HG03045 (cell line): ENCODE measurements at regions not wholly inside any gene's neighbourhood (a gene's known extent, or its start where the extent isn't known, plus 50 kb on each side); places are given as distances from the start of the nearest gene placed in this dataset.
"Not testable (repeated sequence)": the region's sequence is repeated elsewhere in the genome, so short reads cannot be mapped to it uniquely, and the experiment has no call there.

Source experiments
- ATAC-seq: cut with Tn5 transposase; IDR thresholded peaks from one replicate; pipeline ENCODE4 v1.9.1; 2021; ENCODE audit warnings: mild to moderate bottlenecking, moderate library complexity; ENCODE audit not compliant: unreplicated experiment

DNA sequence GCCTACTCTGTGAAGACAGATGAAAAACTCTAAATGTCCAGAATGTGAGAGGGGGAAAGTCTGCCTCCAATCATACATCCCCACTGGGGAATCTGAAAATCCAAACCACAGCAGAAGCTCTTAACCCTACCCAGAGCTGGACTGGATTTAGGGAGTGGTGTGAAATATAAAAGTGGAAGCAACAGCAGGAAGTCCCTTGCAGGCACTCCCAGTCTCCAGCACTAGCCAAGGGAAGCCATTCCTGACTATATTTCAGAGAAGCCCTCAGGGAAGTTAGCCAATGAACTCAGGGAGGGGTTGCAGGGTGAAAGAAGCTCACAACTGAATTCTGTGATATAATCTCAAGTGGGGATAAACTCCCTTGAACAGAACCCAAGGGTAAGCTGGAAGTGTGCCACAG lies 51.5 kb downstream of the CRPPA start:
- no peak for ATAC-seq

DNA sequence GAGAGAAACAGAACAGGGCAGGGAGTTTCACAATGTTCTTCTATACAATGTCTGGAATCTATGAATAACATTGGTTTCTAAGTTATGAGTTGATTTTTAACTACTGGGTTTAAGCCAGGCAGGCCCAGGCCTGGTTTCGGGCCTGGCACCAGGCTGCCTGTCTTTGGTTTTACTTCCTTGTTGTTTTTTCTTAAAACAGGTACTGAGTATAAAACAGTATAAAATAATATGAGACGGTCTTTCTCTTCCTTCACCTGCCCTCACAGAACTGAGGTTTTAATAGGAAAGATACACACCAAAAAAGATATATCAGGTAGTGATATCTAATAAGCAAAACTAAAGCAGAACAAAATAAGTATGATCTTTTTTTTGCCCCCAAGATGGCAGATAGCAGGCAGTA lies 52.0 kb downstream of the CRPPA start:
- ATAC-seq = not testable (repeated sequence)

DNA sequence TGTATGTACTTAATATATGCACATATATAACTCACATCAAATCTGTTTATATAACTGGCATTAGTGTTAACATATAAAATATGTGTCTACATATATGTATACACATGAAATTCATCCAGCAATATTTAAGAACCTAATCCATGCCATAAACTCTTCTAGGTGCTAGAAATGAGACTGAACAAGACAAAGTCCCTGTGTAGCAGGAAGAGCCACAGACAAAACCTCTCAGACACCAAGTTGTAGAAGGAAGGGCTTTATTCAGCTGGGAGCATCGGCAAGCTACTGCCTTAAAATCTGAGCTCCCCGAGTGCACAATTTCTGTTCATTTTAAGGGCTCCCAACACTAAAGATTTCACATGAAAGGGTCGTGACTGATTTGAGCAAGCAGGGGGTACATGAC lies 52.5 kb downstream of the CRPPA start:
- ATAC-seq = no peak

DNA sequence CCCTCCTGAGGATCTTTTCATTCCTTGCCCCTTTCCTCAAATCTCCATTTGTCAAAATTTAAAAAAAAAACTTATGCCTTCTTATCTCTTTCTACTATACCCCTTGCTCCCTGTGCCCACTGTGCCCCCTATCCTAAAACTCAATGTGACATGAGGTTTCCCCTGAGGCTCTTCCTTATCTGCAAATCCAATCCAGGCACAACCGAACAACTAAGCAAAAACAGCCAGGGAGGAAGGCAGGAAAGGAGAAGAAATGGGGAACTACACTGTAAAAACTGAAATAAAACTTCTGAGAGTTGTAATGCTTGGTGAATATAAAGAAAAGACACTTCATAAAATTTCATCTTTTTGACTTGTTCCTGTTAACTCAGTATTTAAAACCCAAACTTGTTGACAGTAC lies 54.2 kb downstream of the CRPPA start:
- ATAC-seq = no peak

DNA sequence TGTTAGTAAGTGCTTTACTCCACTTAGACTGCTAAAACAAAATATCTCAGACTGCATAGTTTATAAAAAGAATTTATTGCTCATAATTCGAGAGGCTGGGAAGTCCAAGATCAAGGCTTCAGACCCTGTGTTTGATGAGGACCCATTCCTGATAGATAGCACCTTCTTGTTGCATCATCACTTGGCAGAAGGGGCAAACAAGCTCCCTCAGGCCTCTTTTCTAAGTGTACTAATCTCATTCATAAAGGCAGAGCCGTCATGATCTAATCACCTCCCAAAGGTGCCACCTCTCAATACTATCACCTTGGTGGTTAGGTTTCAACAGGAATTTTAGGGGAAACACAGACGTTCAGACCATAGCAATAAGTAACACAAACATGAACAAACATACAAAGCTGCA lies 55.4 kb downstream of the CRPPA start:
- ATAC-seq = no peak

DNA sequence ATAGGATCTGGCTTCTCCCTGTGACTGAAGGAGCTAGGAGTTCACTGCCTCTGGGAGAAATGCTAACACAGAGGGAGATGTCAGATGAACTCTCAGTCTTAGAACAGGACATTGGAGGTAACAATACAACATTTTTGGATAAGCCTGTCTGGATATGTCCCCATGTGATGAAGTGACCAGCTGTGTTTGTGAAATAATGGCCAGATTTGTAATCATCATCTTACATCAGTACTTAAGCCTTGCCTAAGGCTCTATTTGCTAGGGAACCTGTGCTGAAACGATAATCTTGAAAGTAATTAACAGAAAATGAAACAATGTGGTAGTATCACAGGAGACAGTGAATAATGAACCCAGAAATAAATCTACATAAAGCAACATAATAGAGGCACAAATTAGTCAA lies 56.2 kb downstream of the CRPPA start:
- no peak for ATAC-seq

DNA sequence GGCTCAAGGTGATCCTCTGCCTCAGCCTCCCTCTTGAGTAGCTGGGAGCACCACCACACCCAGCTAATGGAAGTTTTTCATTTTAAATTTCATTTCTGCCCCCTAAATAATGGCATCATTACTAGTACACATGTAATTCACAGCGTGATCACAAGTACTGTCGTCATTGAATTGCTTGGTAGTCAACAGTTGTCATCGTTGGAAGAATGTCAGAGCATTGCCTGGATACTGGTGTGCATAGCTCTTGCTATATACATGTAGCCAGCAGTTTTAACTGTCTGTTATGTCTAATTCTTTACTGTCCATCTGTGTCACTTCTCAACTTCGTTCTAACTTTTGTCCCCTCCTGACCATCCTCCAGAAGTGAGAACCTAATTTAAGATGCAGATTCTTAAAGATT lies 62.1 kb downstream of the CRPPA start:
- ATAC-seq = no peak

DNA sequence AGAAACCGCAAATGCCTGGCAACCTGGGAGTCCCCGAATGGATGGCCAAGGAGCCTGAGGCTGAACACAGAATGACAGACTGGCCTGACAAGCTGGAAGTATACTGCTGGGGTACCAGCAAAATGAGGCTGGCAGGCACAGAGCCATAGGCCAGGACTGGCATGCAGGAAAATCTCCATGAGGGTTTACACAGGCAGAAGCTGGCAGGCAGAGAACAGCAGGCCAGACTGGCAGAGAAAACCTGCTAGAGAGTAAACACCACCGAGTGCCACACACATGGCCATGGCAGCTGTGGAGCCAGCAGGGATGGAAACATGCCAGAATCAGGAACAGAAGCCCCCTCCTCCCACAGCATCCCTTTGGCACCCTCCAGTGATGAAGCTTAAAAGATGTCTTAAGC lies 63.4 kb downstream of the CRPPA start:
- ATAC-seq = no peak

DNA sequence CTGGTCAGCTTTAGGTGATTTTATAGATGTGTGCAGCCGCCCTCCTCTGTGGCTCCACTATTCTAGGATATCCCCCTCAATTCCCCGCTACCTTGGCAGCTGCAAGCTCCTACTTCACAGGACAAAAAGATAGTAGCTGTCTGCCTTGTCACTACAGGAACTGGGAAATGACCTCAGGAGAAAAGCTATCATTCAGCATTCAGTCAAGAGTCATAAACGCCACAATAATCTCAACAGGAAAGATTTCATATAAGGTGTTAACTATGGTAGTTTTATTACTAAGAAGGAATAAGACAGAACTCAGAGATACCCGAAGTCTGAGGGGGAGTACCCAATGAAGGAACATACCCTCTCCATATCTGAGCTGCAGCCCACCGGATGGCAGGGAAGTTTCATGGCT lies 63.9 kb downstream of the CRPPA start:
- no peak for ATAC-seq

DNA sequence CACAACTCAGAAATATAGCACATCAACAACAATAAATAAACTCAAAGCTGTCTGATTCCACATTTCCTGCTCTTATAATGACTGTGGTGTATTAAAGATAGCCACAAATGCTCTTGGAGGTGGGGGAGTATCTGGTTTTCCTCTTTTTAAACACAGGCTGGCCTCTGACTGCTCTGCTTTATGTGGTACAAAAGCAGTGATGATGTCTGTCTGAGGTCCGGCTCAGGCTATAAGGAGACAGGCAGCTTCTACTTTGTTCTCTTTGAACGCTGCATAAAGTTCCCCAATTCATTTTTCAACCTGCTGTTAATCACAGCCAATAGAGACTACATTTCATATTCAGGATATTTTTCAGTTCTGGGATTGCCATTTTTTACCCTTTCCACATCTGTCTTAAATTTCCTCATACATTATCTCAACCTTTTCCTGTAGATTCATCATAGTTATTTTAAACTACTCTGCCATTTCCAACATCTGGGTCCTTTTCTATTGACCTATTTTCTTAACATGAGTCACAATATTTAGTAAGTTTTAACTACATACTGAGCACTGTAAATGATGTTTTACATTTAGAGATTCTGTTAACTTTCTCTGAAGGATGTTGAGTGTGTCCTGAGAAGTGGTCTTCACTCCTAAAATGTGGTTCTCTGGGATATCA lies 64.9 kb downstream of the CRPPA start:
- ATAC-seq = no peak

DNA sequence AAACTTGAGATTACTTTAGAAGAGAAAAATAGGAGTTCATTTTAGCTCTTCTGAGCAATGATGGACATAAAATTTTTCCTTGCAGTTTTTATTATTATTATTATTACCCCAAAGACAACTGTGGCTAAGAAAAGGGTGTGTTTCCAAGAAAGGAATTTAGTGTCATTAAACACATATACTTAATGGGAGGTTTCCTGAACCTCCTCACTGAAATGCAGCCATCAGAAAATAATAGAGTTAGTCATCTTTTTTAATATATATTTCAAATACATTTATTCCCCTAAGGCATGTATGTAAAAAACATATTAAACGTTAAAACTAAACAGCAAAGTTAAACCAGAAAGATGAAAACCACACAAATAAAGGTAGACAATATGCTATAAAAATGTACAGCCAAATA lies 66.8 kb downstream of the CRPPA start:
- ATAC-seq = no peak

DNA sequence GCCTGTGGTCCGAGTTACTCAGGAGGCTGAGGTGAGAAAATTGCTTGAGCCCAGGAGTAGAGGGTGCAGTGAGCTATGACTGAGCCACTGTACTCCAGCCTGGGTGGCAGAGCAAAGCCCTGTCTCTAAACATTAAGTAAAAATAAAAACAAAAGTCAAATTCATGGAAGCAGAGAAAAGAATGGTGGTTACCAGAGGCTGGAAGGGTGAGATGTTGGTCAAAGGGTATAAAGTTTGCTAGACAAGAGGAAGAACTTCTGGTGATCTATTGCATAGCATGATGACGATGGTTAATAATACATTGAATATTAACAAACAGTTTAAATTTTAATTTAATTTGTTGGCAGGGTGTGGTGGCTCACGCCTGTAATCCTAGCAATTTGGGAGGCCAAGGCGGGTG lies 68.1 kb downstream of the CRPPA start:
- ATAC-seq = no peak

DNA sequence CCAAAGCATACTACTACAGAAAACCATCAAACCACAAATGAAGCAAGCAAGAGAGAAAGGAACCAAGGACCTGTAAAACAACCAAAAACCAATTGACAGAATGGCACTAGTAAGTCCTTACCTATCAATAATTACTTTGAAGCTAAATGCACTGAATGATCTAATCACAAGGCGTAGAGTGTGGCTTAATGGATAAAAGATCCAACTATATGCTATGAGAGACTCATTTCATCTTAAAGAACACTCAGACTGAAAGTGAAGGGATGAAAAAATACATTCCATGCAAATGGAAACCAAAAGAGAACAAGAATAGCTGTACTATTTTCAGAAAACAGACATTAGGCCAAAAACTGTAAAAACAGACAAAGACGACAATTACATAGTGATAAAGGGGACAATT lies 70.7 kb downstream of the CRPPA start:
- ATAC-seq = no peak

DNA sequence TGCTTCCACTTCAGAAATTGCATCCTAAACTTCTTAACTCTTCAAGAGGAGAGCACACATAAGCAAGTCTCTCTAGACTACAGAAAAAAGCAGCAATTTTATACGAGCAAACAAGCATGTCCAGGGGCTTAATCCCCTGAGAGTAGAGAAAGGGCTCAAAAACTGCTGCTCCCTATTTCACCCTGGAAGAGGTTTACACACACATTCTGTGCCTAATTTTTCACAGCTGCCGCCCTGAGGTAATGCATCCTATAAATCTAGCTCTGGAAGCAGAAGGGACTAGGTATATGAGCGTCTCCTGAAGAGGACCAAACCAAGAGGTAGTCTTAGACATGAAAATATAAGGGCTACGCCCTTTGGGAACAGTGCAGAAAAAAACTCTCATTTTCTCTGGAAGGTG lies 73.1 kb downstream of the CRPPA start:
- no peak for ATAC-seq

DNA sequence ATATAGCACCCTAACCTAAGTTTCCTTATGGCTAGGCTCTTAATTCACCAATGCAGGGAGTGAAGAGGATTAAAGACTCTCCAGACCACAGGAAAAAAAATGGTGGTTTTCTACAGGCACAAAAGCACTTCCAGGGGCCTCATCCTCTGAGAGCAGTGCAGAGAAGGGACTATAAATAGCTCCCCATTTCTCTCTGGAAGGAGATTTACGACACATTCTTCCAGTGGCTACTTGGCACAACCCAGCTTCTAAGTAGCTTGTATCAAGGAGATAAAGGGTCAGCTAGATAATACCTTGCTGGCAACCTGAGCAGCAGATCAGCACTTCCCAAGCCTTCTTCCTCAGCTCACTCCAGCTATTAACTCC lies 73.5 kb downstream of the CRPPA start:
- ATAC-seq = no peak

DNA sequence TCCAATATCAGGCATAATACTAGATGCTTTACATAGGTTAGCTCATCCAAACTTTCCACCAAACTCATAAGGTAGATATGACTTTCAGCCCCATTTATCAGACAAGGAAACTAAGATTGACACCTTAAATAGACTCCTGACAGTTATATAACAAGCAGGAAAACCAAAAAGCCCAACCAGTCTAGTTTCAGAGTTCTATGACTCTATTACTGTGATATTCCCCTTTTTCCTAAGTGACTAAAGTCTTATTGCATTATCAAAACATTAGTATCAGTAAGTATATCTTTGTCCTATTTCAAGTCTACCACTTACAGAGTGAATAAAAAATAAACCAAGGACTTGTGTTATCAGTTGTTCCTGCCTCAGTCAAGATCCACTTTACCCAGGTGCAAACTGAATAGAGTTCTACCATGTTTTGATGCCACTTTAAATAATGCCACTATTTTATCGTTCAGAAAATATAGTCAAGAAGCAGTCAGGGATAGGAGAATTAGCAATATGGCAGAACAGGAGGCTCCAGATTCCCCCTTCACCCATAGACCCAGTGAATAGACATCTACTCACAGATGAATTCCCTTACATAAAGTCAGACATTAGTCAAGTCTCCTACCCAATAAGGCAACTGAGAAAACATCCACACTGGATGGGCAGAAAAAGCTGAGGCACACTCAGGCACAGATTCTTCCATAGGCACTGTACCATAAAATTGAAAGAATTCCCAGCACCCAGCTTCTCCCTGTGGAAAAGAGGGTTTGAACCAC lies 74.1 kb downstream of the CRPPA start:
- ATAC-seq = no peak

DNA sequence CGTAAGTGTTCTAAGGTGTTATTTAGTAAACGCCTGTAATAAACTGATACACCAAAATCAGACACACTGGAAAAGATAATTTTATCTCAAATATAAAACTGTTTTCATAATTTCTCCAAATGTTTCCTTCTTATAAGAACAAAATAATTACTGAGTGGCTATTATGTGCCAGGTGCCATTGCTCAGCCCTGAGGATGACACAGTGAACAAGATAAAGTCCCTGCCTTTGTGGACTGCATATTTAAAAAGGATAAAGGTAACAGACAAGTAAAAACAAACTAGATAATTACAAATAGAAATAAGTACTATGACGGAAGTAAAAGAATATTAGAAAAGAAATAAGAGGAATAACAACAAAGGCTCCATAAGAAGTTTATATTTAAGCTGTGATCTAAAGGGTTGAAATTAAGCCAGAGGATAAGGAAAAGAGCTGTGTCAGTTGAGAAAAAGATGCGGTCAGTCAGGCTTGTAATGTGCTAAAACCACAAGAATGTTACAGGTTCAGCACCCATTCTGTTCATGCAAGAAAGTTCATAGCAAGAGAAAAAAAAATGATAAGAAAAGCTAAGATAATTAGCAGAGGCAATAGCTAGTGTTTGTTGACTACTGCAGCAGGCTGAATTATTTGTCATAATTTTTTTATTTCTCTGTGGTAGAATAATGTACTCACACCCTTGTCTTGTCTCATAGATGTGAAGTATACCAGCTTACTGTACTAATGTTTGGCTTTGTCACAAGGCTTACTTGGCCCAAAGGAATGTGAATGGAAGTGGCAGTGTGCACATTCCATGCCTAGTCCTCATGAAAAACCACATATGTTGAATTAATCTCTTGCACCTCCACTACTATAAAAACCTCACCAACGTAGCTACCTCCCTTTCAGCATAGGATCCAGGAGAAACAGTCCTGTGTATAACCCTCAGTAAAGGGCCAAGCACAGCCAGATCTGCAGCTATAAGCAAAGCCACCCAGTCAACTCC lies 75.1 kb downstream of the CRPPA start:
- no peak for ATAC-seq

DNA sequence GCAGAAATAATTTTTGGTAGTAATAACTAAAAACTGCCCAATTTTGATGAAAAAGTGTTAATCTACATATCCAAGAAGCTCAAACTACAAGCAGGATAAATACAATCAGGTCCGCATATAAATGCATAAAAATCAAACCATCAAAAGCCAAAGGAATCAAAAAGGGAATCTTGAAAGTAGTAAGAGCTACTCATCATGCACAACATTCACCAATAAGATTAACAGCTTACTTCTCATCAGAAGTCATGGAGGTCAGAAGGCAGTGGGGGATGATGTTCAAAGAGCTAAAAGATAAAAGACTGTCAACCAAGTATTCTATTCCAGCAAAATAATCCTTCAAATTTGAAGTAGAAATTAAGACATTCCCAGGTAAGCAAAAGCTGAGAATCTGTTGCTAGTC lies 76.4 kb downstream of the CRPPA start:
- no peak for ATAC-seq

DNA sequence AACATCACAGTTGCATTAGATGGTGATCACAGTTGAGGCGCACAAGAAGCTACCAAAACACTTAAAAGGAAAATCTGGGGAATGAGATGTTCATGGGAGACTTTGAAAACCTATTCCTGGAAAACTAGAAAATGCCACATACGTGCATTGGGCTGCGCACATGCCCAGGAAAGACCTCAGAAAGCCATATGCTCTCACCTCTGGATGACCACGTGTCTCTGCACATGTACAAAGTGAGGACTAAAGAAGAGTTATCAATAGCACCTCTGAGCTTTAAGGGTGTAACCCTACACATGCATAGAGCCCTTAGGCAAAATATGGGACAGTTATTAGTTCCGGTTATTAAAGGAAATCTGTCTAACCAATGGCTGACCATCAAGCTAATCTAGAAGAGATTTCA lies 77.7 kb downstream of the CRPPA start:
- no peak for ATAC-seq

DNA sequence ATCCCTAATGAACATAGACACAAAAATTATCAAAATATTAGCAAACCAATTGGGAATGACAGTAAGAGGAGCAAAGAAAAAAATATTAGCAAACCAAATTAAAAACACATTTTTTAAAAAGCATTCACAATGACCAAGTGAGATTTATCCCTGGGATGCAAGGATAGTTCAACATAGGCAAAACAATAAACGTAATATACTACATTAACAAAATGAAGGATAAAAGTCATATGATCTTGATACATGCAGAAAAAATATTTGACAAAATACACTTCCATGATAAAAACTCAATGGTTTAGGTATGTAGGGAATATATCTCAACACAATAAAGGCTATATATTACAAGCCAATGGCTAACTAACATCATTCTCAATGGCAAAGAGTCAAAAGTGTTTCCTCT lies 83.3 kb downstream of the CRPPA start:
- no peak for ATAC-seq

DNA sequence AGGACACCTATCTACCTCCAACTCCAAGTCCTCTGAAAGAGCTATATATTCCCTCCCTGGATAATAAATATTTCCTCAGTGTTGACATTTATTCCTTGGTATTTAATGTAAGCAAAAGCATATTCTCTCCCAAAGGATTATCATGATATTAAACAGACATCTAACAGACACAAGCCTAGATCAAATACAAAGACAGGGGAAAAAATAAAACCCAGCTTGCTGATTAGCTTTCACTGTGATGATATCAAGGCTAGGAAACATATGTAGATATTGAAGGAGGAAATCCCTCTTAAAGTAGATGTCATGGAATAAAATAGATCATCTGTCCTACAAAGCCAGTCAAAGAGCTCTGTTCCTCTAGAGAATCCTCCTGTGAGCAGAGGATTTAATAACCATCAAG lies 95.2 kb downstream of the CRPPA start:
- no peak for ATAC-seq

DNA sequence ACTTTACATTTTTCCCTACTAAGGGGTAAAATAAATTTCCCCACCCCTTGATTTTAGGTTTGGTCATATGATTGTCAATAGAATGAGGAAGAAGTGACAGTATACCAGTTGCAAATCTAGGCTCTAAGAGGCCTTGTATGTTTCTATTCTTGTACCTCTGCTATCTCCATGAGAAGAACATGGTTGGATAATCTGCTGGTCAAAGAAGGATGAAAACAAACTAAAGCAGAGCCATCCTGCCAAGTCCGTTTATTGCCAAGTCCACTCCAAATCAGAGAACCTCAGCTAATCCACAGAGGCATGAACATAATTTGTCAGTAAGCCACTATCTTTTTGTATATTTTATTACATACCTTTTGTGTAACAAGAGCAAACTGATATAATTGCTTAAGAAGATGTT lies 98.0 kb downstream of the CRPPA start:
- no peak for ATAC-seq
